ENCODE measurements at regions not wholly inside any gene's neighbourhood (a gene's known extent, or its start where the extent isn't known, plus 50 kb on each side); places are given as distances from the start of the nearest gene placed in this dataset.

- dilution Hi-C loops (cut with MboI; ENCODE audit: extremely low pct_ligation_motif_present, low sequenced_read_pairs) = no loop called here
- Histone ChIP-seq H3K27me3 (ENCODE audit: control insufficient read depth, extremely low read depth, insufficient read depth, low read length) (no peaks in the 10 kb centered on the region), H3K9ac (ENCODE audit: control insufficient read depth, extremely low read depth, insufficient read depth, low read length) (no peak overlapping the region), H2AFZ (ENCODE audit: control insufficient read depth, low read length) (no peak overlapping the region), H3K4me1 (ENCODE audit: control insufficient read depth, extremely low read depth, insufficient read depth, low read length) (peaks cover 2% of the 10 kb centered on the region), H3K27ac (ENCODE audit: control insufficient read depth, insufficient read depth, low read length) (no peak overlapping the region), H3K4me2 (ENCODE audit: control insufficient read depth, extremely low read depth, insufficient read depth, low read depth, low read length) (no peak overlapping the region), H3K9me1 (ENCODE audit: control insufficient read depth, extremely low read depth, insufficient read depth, low read length) (no peaks in the 10 kb centered on the region), H3K9me3 (ENCODE audit: control insufficient read depth, low read depth, low read length) (no peaks in the 10 kb centered on the region), H3K79me2 (ENCODE audit: control insufficient read depth, insufficient read depth, low read length) (no peaks in the 10 kb centered on the region), H4K20me1 (ENCODE audit: control insufficient read depth, extremely low read depth, insufficient read depth, low read length) (no peaks in the 10 kb centered on the region), H3K4me3 (ENCODE audit: control insufficient read depth in 2 of 3, extremely low read depth in 1 of 3, insufficient read depth in 2 of 3, low read depth in 1 of 3, low read length in 3 of 3) (no peak overlapping the region), H3K36me3 (ENCODE audit: control insufficient read depth in 2 of 2, extremely low read depth in 1 of 2, insufficient read depth in 2 of 2, low read length in 2 of 2) (no peaks in the 10 kb centered on the region)
- TF ChIP-seq, protein P1, sequence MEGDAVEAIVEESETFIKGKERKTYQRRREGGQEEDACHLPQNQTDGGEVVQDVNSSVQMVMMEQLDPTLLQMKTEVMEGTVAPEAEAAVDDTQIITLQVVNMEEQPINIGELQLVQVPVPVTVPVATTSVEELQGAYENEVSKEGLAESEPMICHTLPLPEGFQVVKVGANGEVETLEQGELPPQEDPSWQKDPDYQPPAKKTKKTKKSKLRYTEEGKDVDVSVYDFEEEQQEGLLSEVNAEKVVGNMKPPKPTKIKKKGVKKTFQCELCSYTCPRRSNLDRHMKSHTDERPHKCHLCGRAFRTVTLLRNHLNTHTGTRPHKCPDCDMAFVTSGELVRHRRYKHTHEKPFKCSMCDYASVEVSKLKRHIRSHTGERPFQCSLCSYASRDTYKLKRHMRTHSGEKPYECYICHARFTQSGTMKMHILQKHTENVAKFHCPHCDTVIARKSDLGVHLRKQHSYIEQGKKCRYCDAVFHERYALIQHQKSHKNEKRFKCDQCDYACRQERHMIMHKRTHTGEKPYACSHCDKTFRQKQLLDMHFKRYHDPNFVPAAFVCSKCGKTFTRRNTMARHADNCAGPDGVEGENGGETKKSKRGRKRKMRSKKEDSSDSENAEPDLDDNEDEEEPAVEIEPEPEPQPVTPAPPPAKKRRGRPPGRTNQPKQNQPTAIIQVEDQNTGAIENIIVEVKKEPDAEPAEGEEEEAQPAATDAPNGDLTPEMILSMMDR (optimal IDR thresholded peaks at IDR 0.05 in 1 of 3, IDR thresholded peaks at IDR 0.05 in 1 of 3, conservative IDR thresholded peaks at IDR 0.05 in 1 of 3; ENCODE audit: extremely low read depth in 1 of 3, insufficient read depth in 2 of 3, low read length in 3 of 3) = no peak
- TF ChIP-seq EZH2 (IDR thresholded peaks at IDR 0.05; ENCODE audit: low read length) = no peak
- FAIRE-seq = no peak
- no peak for DNase-seq (ENCODE audit: low read depth, low spot score)
Measured at GRCh38 chr19:34832581-34833112, 59.6 kb upstream of the ZNF599 start.

DNA sequence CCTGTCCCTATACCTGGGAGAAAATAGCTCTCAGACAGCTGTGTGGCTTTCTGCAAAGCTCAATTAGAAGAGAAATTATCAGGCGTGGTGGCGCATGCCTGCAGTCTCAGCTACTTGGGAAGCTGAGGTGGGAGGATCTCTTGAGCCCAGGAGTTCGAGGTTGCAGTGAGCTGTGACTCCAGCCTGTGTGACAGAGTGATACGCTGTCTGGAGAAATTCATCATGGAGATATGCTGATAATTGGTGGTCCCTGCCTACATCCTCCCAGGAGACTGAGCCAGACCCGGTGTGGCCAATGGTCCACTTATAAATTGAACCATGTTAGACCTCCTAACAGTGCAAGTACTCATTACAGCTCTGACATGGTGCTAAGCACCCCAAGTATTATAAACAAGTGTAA is 58.7 kb upstream of the ZNF599 start:
- Histone ChIP-seq H2AFZ (ENCODE audit: control insufficient read depth, low read length) (no peak overlapping the region), H3K9me1 (ENCODE audit: control insufficient read depth, extremely low read depth, insufficient read depth, low read length) (no peaks in the 10 kb centered on the region), H3K4me2 (ENCODE audit: control insufficient read depth, extremely low read depth, insufficient read depth, low read depth, low read length) (no peak overlapping the region), H3K4me3 (ENCODE audit: control insufficient read depth in 2 of 3, extremely low read depth in 1 of 3, insufficient read depth in 2 of 3, low read depth in 1 of 3, low read length in 3 of 3) (no peak overlapping the region), H3K27me3 (ENCODE audit: control insufficient read depth, extremely low read depth, insufficient read depth, low read length) (no peaks in the 10 kb centered on the region), H3K9ac (ENCODE audit: control insufficient read depth, extremely low read depth, insufficient read depth, low read length) (no peak overlapping the region), H3K9me3 (ENCODE audit: control insufficient read depth, low read depth, low read length) (no peaks in the 10 kb centered on the region), H3K4me1 (ENCODE audit: control insufficient read depth, extremely low read depth, insufficient read depth, low read length) (no peaks in the 10 kb centered on the region), H3K36me3 (ENCODE audit: control insufficient read depth in 2 of 2, extremely low read depth in 1 of 2, insufficient read depth in 2 of 2, low read length in 2 of 2) (no peaks in the 10 kb centered on the region), H3K79me2 (ENCODE audit: control insufficient read depth, insufficient read depth, low read length) (no peaks in the 10 kb centered on the region), H4K20me1 (ENCODE audit: control insufficient read depth, extremely low read depth, insufficient read depth, low read length) (no peaks in the 10 kb centered on the region), H3K27ac (ENCODE audit: control insufficient read depth, insufficient read depth, low read length) (no peak overlapping the region)
- FAIRE-seq = no peak
- TF ChIP-seq, protein P1 (optimal IDR thresholded peaks at IDR 0.05 in 1 of 3, IDR thresholded peaks at IDR 0.05 in 1 of 3, conservative IDR thresholded peaks at IDR 0.05 in 1 of 3; ENCODE audit: extremely low read depth in 1 of 3, insufficient read depth in 2 of 3, low read length in 3 of 3) = no peak
- TF ChIP-seq EZH2 (IDR thresholded peaks at IDR 0.05; ENCODE audit: low read length) = no peak
- DNase-seq (ENCODE audit: low read depth, low spot score) = no peak
- dilution Hi-C loops (cut with MboI; ENCODE audit: extremely low pct_ligation_motif_present, low sequenced_read_pairs) = no loop called here

Measured in keratinocyte (primary cell).